Loucy (cell line): ENCODE measurements at regions not wholly inside any gene's neighbourhood (a gene's known extent, or its start where the extent isn't known, plus 50 kb on each side); places are given as distances from the start of the nearest gene placed in this dataset.

ENCODE experiments used
- H2AFZ ChIP-seq: fragments of 200-600 bp; sonication (generic); 2 replicates; pipeline ENCODE4 v1.6.0; 2016; ENCODE audit warnings: antibody characterized with exemption, mild to moderate bottlenecking, low read length, moderate library complexity
- H3F3A ChIP-seq: fragments of 200-600 bp; 2 replicates; pipeline ENCODE4 v1.6.0; 2016; ENCODE audit warnings: antibody characterized with exemption, low read depth, mild to moderate bottlenecking
- H3K27me3 ChIP-seq: fragments of 200-600 bp; sonication (generic); 2 replicates; pipeline ENCODE4 v1.6.1; 2014; ENCODE audit warnings: low read length, mild to moderate bottlenecking; ENCODE audit not compliant: insufficient read depth, poor library complexity, severe bottlenecking
- H3K36me3 ChIP-seq: fragments of 200-600 bp; sonication (generic); 2 replicates; pipeline ENCODE4 v1.6.1; 2016; ENCODE audit warnings: low read length; ENCODE audit not compliant: insufficient read depth
- H3K4me1 ChIP-seq: fragments of 200-600 bp; sonication (generic); 2 replicates; pipeline ENCODE4 v1.5.1; 2014; ENCODE audit warnings: low read length, mild to moderate bottlenecking; ENCODE audit not compliant: insufficient read depth, poor library complexity, severe bottlenecking
- H3K4me2 ChIP-seq: fragments of 200-600 bp; sonication (generic); 2 replicates; pipeline ENCODE4 v1.6.0; 2014; ENCODE audit warnings: antibody characterized with exemption, low read length, low read depth, mild to moderate bottlenecking; ENCODE audit not compliant: poor library complexity, severe bottlenecking
- H3K4me3 ChIP-seq: fragments of 200-600 bp; sonication (generic); 2 replicates; pipeline ENCODE4 v1.5.1; 2014; ENCODE audit warnings: low read length, mild to moderate bottlenecking, mixed read lengths; ENCODE audit not compliant: poor library complexity, severe bottlenecking
- H3K79me2 ChIP-seq: fragments of 200-600 bp; sonication (generic); 2 replicates; pipeline ENCODE4 v1.6.1; 2014; ENCODE audit warnings: low read length; ENCODE audit not compliant: insufficient read depth
- H3K9ac ChIP-seq: fragments of 200-600 bp; sonication (generic); 2 replicates; pipeline ENCODE4 v1.6.0; 2014; ENCODE audit warnings: mild to moderate bottlenecking, low read depth, low read length, moderate library complexity; ENCODE audit not compliant: poor library complexity, severe bottlenecking
- H3K9me2 ChIP-seq: fragments of 200-600 bp; sonication (generic); replicated peaks from 2 replicates; pipeline ENCODE4 v1.6.1; 2016; ENCODE audit warnings: low read depth, low read length, mixed read lengths
- H3K9me3 ChIP-seq: fragments of 200-600 bp; sonication (generic); 2 replicates; pipeline ENCODE4 v1.6.1; 2014; ENCODE audit warnings: mild to moderate bottlenecking, antibody characterized with exemption, low read length, low read depth; ENCODE audit not compliant: insufficient read depth
- H4K20me1 ChIP-seq: fragments of 200-600 bp; sonication (generic); 2 replicates; pipeline ENCODE4 v1.6.0; 2014; ENCODE audit warnings: antibody characterized with exemption, low read length, mild to moderate bottlenecking; ENCODE audit not compliant: insufficient read depth, poor library complexity, severe bottlenecking
- CTCF ChIP-seq: fragments of 200-600 bp; sonication (generic); conservative IDR thresholded peaks from 2 replicates; pipeline ENCODE4 v1.5.1; 2014; ENCODE audit warnings: mild to moderate bottlenecking, antibody characterized with exemption, low read length
- EZH2phosphoT487 ChIP-seq: fragments of 200-600 bp; IDR thresholded peaks from 2 replicates; pipeline ENCODE4 v1.6.1; 2018; ENCODE audit warnings: antibody characterized with exemption, mild to moderate bottlenecking, moderate library complexity, borderline replicate concordance

- Histone ChIP-seq H3F3A (no peaks in the 10 kb centered on the region), H3K79me2 (no peaks in the 10 kb centered on the region), H3K9me3 (no peaks in the 10 kb centered on the region), H4K20me1 (no peaks in the 10 kb centered on the region), H3K4me3 (no peak overlapping the region), H2AFZ (no peak overlapping the region), H3K9ac (no peak overlapping the region), H3K4me2 (no peak overlapping the region), H3K36me3 (no peaks in the 10 kb centered on the region), H3K9me2 (no peaks in the 10 kb centered on the region), H3K27me3 (no peaks in the 10 kb centered on the region), H3K4me1 (no peaks in the 10 kb centered on the region)
- no peak for TF ChIP-seq CTCF
- no peak for TF ChIP-seq EZH2phosphoT487
Measured at GRCh38 chr2:45070113-45070652, 60.9 kb upstream of the SIX2 start.

DNA sequence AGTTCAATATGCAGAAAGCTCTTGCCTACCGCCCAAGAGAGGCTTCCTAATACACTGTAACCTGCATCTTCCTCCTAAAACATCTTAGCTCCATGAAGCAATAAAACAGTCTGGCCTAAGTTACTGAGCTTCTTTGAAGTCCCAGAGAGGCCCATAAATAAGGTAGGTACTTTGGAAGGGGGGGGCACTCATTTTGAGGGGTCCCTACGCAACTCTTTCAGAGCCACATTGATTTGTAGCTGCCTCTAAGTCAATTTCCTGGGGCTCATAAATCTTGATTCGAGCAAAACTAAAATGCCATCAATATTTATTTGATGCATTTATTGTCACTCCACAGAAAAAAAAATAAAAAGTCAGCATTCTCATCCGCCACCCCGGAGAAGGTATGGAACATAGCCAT is 60.4 kb upstream of the SIX2 start:
- Histone ChIP-seq H3K4me1 (no peaks in the 10 kb centered on the region), H3K4me2 (no peak overlapping the region)

GRCh38 chr2:45068571-45069140 is 59.4 kb upstream of the SIX2 start:
- Histone ChIP-seq H2AFZ (no peak overlapping the region), H3K4me3 (no peak overlapping the region), H4K20me1 (no peaks in the 10 kb centered on the region), H3K9ac (no peak overlapping the region), H3F3A (no peaks in the 10 kb centered on the region), H3K36me3 (no peaks in the 10 kb centered on the region), H3K4me1 (no peaks in the 10 kb centered on the region), H3K79me2 (no peaks in the 10 kb centered on the region), H3K9me2 (no peaks in the 10 kb centered on the region), H3K4me2 (no peak overlapping the region), H3K9me3 (no peaks in the 10 kb centered on the region), H3K27me3 (no peaks in the 10 kb centered on the region)
- TF ChIP-seq CTCF (no peak), EZH2phosphoT487 (no peak)

More for the DNA sequence above, 60.4 kb upstream of the SIX2 start:
- Histone ChIP-seq H4K20me1 (no peaks in the 10 kb centered on the region), H3K36me3 (no peaks in the 10 kb centered on the region), H3K79me2 (no peaks in the 10 kb centered on the region), H3K9me2 (no peaks in the 10 kb centered on the region), H2AFZ (no peak overlapping the region), H3K9me3 (no peaks in the 10 kb centered on the region), H3K27me3 (no peaks in the 10 kb centered on the region), H3F3A (no peaks in the 10 kb centered on the region), H3K9ac (no peak overlapping the region), H3K4me3 (no peak overlapping the region)
- TF ChIP-seq CTCF: no peak
- TF ChIP-seq EZH2phosphoT487: no peak
